Activated CD8-positive, alpha-beta T cell treated with anti-CD3 and anti-CD28 coated beads for 36 hours (primary cell): ENCODE measurements at regions not wholly inside any gene's neighbourhood (a gene's known extent, or its start where the extent isn't known, plus 50 kb on each side); places are given as distances from the start of the nearest gene placed in this dataset. TPM values are rescaled to one million over a fixed set of nuclear protein-coding genes. Genes with fewer than 3 reads are reported as not detected.

Experiments
- ATAC-seq: fragments of 200-7000 bp; cut with Tn5 transposase; one replicate; pipeline ENCODE4 v1.10.0; 2021; ENCODE audit warnings: mild to moderate bottlenecking, moderate library complexity
- CTCF ChIA-PET: fragments of 350-600 bp; sonication (Branson Sonifier 250); formaldehyde crosslinking; loops from one replicate; lab custom pipeline; 2021; ENCODE audit warnings: antibody characterized with exemption; lab: Charles Lee
- POLR2A ChIA-PET: fragments of 350-600 bp; sonication (Branson Sonifier 250); formaldehyde crosslinking; loops from one replicate; lab custom pipeline; 2021; ENCODE audit warnings: antibody characterized with exemption; lab: Charles Lee
- DNase-seq: peaks from one replicate; pipeline ENCODE4 v3.0.0-alpha.2; 2020
- H3K27ac Mint-ChIP-seq: one replicate; pipeline ENCODE4 v1.8.0; 2021; ENCODE audit warnings: mild to moderate bottlenecking, mixed read lengths
- H3K27me3 Mint-ChIP-seq: one replicate; pipeline ENCODE4 v1.8.0; 2021; ENCODE audit warnings: mixed read lengths
- H3K36me3 Mint-ChIP-seq: one replicate; pipeline ENCODE4 v1.8.0; 2021; ENCODE audit warnings: low read depth, mixed read lengths
- H3K4me1 Mint-ChIP-seq: one replicate; pipeline ENCODE4 v1.8.0; 2021; ENCODE audit warnings: low read depth, mixed read lengths
- H3K4me3 Mint-ChIP-seq: one replicate; pipeline ENCODE4 v1.8.0; 2021; ENCODE audit warnings: mild to moderate bottlenecking, moderate library complexity, mixed read lengths
- H3K9me3 Mint-ChIP-seq: one replicate; pipeline ENCODE4 v1.8.0; 2021; ENCODE audit warnings: mixed read lengths
- CTCF ChIP-seq: fragments of 200-600 bp; IDR thresholded peaks from one replicate; pipeline ENCODE4 v1.8.0; 2022; ENCODE audit warnings: antibody characterized with exemption, mild to moderate bottlenecking
- intact Hi-C: fragments of 100-400 bp; cut with micrococcal nuclease; formaldehyde crosslinking; loops from one replicate; pipeline ENCODE4 v1.10.0; 2022
- microRNA-seq: library from miRNA; unstranded; fragments of <30 nt; microRNA quantifications from one replicate; pipeline ENCODE4 v1.2.0, GENCODE V29; 2022; ENCODE audit warnings: borderline microRNAs expressed, borderline replicate concordance

GRCh38 chr2:181407171-181407570 is 50.0 kb upstream of the ITGA4 start:
- POLR2A ChIA-PET, result no interaction called here
- Mint-ChIP-seq H3K4me3 (no peak overlapping the region), H3K27ac (no peak overlapping the region), H3K27me3 (no peaks in the 10 kb centered on the region), H3K4me1 (peaks cover 9% of the 10 kb centered on the region), H3K9me3 (no peaks in the 10 kb centered on the region), H3K36me3 (peaks cover 3% of the 10 kb centered on the region)
- CTCF ChIA-PET, result interaction anchor here (0.9 to 1.1 kb wide), 2 partner anchors 9 to 33 kb away, joined by 3 read pairs; no protein-coding TSS in a partner anchor
- no peak for TF ChIP-seq CTCF
- DNase-seq, result no peak
- intact Hi-C loops, result no loop called here
- no peak for ATAC-seq

Small RNA genes in the stretch of these regions (microRNA-seq; reads per million reads assigned to microRNA genes)
- not detected for gene MIR4437
